H9 (cell line): ENCODE measurements at regions not wholly inside any gene's neighbourhood (a gene's known extent, or its start where the extent isn't known, plus 50 kb on each side); places are given as distances from the start of the nearest gene placed in this dataset.

Experiments used
- DNase-seq: peaks from one replicate; pipeline ENCODE4 v3.0.0-alpha.2; 2017
- H2AFZ ChIP-seq: one replicate; pipeline ENCODE4 v1.6.1; 2013; ENCODE audit warnings: mild to moderate bottlenecking, low read length, control low read depth, moderate library complexity
- H2AK5ac ChIP-seq: 2 replicates; pipeline ENCODE4 v1.6.1; 2013; ENCODE audit warnings: low read length, control low read depth, mixed read lengths; ENCODE audit not compliant: insufficient read length
- H2BK120ac ChIP-seq: one replicate; pipeline ENCODE4 v1.6.1; 2013; ENCODE audit warnings: low read depth, mild to moderate bottlenecking, low read length, control low read depth, inconsistent platforms; ENCODE audit not compliant: poor library complexity, severe bottlenecking
- H2BK12ac ChIP-seq: 2 replicates; pipeline ENCODE4 v1.6.1; 2013; ENCODE audit warnings: low read length, control low read depth, mixed read lengths, low read depth; ENCODE audit not compliant: insufficient read length
- H2BK15ac ChIP-seq: 2 replicates; pipeline ENCODE4 v1.6.1; 2013; ENCODE audit warnings: low read depth, low read length, control low read depth
- H2BK20ac ChIP-seq: one replicate; pipeline ENCODE4 v1.6.1; 2013; ENCODE audit warnings: low read depth, mild to moderate bottlenecking, low read length, control low read depth, inconsistent platforms; ENCODE audit not compliant: poor library complexity, severe bottlenecking
- H2BK5ac ChIP-seq: 2 replicates; pipeline ENCODE4 v1.6.1; 2013; ENCODE audit warnings: low read length, control low read depth, mixed read lengths; ENCODE audit not compliant: insufficient read length
- H3K14ac ChIP-seq: 2 replicates; pipeline ENCODE4 v1.6.1; 2013; ENCODE audit warnings: low read length, control low read depth; ENCODE audit not compliant: insufficient read depth
- H3K18ac ChIP-seq: 2 replicates; pipeline ENCODE4 v1.6.1; 2013; ENCODE audit warnings: low read depth, mild to moderate bottlenecking, mixed read lengths, low read length, control low read depth; ENCODE audit not compliant: insufficient read length
- H3K23ac ChIP-seq: 2 replicates; pipeline ENCODE4 v1.6.1; 2013; ENCODE audit warnings: low read length, control low read depth, mixed read lengths, low read depth; ENCODE audit not compliant: insufficient read length
- H3K23me2 ChIP-seq: 2 replicates; pipeline ENCODE4 v1.6.1; 2013; ENCODE audit warnings: low read depth, mild to moderate bottlenecking, mixed read lengths, low read length, control low read depth; ENCODE audit not compliant: insufficient read length, poor library complexity, severe bottlenecking
- H3K27ac ChIP-seq: 2 replicates; pipeline ENCODE4 v1.5.1; 2013; ENCODE audit warnings: low read length, control low read depth, mixed read lengths, low read depth; ENCODE audit not compliant: insufficient read length
- H3K27me3 ChIP-seq: 2 replicates; pipeline ENCODE4 v1.6.1; 2013; ENCODE audit warnings: low read length, control low read depth, inconsistent platforms; ENCODE audit not compliant: insufficient read depth
- H3K4ac ChIP-seq: 2 replicates; pipeline ENCODE4 v1.6.1; 2013; ENCODE audit warnings: low read depth, mild to moderate bottlenecking, control low read depth, inconsistent platforms, low read length, moderate library complexity
- H3K4me1 ChIP-seq: 2 replicates; pipeline ENCODE4 v1.6.1; 2013; ENCODE audit warnings: low read length, control low read depth, inconsistent platforms; ENCODE audit not compliant: insufficient read depth
- H3K4me2 ChIP-seq: 2 replicates; pipeline ENCODE4 v1.6.1; 2013; ENCODE audit warnings: low read length, control low read depth, mixed read lengths; ENCODE audit not compliant: insufficient read length, insufficient read depth
- H3K56ac ChIP-seq: 2 replicates; pipeline ENCODE4 v1.6.1; 2013; ENCODE audit warnings: low read depth, mild to moderate bottlenecking, mixed read lengths, low read length, control low read depth; ENCODE audit not compliant: insufficient read length
- H3K79me1 ChIP-seq: 2 replicates; pipeline ENCODE4 v1.6.1; 2013; ENCODE audit warnings: low read depth, mild to moderate bottlenecking, moderate library complexity, low read length, control low read depth, inconsistent platforms; ENCODE audit not compliant: insufficient read depth, poor library complexity, severe bottlenecking
- H3K79me2 ChIP-seq: 2 replicates; pipeline ENCODE4 v1.6.1; 2013; ENCODE audit warnings: low read length, control low read depth, inconsistent platforms; ENCODE audit not compliant: insufficient read depth
- H3K9ac ChIP-seq: 2 replicates; pipeline ENCODE4 v1.6.1; 2013; ENCODE audit warnings: low read length, control low read depth, mixed read lengths; ENCODE audit not compliant: insufficient read length; ENCODE audit errors: extremely low read depth
- H3K9me3 ChIP-seq: one replicate; pipeline ENCODE4 v1.6.1; 2013; ENCODE audit warnings: low read depth, low read length, inconsistent platforms; ENCODE audit not compliant: control insufficient read depth
- H3T11ph ChIP-seq: one replicate; pipeline ENCODE4 v1.6.1; 2013; ENCODE audit warnings: mild to moderate bottlenecking, low read length, control low read depth, inconsistent platforms
- H4K20me1 ChIP-seq: one replicate; pipeline ENCODE4 v1.6.1; 2013; ENCODE audit not compliant: control insufficient read depth, insufficient read length, insufficient read depth
- H4K5ac ChIP-seq: 2 replicates; pipeline ENCODE4 v1.6.1; 2013; ENCODE audit warnings: low read depth, mild to moderate bottlenecking, mixed read lengths, low read length, control low read depth; ENCODE audit not compliant: insufficient read length
- H4K8ac ChIP-seq: replicated peaks from 2 replicates; pipeline ENCODE4 v1.6.1; 2013; ENCODE audit warnings: low read length, control low read depth, mixed read lengths, low read depth; ENCODE audit not compliant: insufficient read length
- H4K91ac ChIP-seq: 2 replicates; pipeline ENCODE4 v1.6.1; 2013; ENCODE audit warnings: low read depth, mild to moderate bottlenecking, moderate library complexity, mixed read lengths, low read length, control low read depth; ENCODE audit not compliant: insufficient read length
- H3K27ac Mint-ChIP-seq, 3 experiments: 2 replicates in 2 of 3; 3 replicates in 1 of 3; pipeline ENCODE4 v1.8.0; 2020 to 2021; ENCODE audit warnings: mixed read lengths in 3 of 3, mild to moderate bottlenecking in 1 of 3, moderate library complexity in 1 of 3
- H3K27me3 Mint-ChIP-seq: 2 replicates; pipeline ENCODE4 v1.8.0; 2021; ENCODE audit warnings: low read depth, mild to moderate bottlenecking, moderate library complexity, mixed read lengths
- H3K36me3 Mint-ChIP-seq, 3 experiments: 2 replicates in 2 of 3; 3 replicates in 1 of 3; pipeline ENCODE4 v1.8.0; 2020 to 2021; ENCODE audit warnings: low read depth in 3 of 3, mixed read lengths in 3 of 3; ENCODE audit not compliant: insufficient read depth in 1 of 3
- H3K4me1 Mint-ChIP-seq, 2 experiments: 2 replicates each; pipeline ENCODE4 v1.8.0; 2020; ENCODE audit warnings: mixed read lengths in 2 of 2
- H3K4me3 Mint-ChIP-seq, 2 experiments: 2 replicates in 1 of 2; 3 replicates in 1 of 2; pipeline ENCODE4 v1.8.0; 2020 to 2021; ENCODE audit warnings: mild to moderate bottlenecking in 2 of 2, mixed read lengths in 2 of 2, moderate library complexity in 1 of 2
- H3K9me3 Mint-ChIP-seq, 2 experiments: 2 replicates in 1 of 2; 3 replicates in 1 of 2; pipeline ENCODE4 v1.8.0; 2020; ENCODE audit warnings: mild to moderate bottlenecking in 2 of 2, mixed read lengths in 2 of 2, moderate library complexity in 1 of 2
- CTCF ChIP-seq: fragments of 200-600 bp; sonication (generic); conservative IDR thresholded peaks from 3 replicates; pipeline ENCODE4 v1.8.0; 2021; ENCODE audit warnings: antibody characterized with exemption, mild to moderate bottlenecking
- WGBS: extraction: QIAGEN DNeasy Blood & Tissue Kit; methylation state at CpG from one replicate; pipeline ENCODE4 v1.1.7; 2013; ENCODE audit warnings: missing lambda C conversion rate, low lambda C conversion rate, mixed read lengths; ENCODE audit not compliant: insufficient read length; ENCODE audit errors: extremely low coverage; 5-methylcytosine and 5-hydroxymethylcytosine counted together

GRCh38 chr19:29293736-29294342 lies 80.9 kb upstream of the UQCRFS1 start:
- Histone ChIP-seq H3K56ac (no peak overlapping the region), H2BK5ac (no peak overlapping the region), H2BK12ac (no peak overlapping the region), H4K20me1 (no peaks in the 10 kb centered on the region), H2AK5ac (no peak overlapping the region), H4K8ac (no peak overlapping the region), H3K27ac (no peak overlapping the region), H3K79me1 (no peaks in the 10 kb centered on the region), H2BK15ac (no peak overlapping the region), H3K9ac (no peak overlapping the region), H3K27me3 (no peaks in the 10 kb centered on the region), H3K23me2 (no peaks in the 10 kb centered on the region), H3K79me2 (no peaks in the 10 kb centered on the region), H2BK20ac (no peak overlapping the region), H3K4me1 (no peaks in the 10 kb centered on the region), H4K91ac (no peak overlapping the region), H3K9me3 (no peaks in the 10 kb centered on the region), H3T11ph (no peak overlapping the region), H3K23ac (no peak overlapping the region), H3K4me2 (no peak overlapping the region), H4K5ac (no peak overlapping the region), H3K14ac (no peak overlapping the region), H3K4ac (no peak overlapping the region), H2AFZ (no peak overlapping the region), H3K18ac (no peak overlapping the region), H2BK120ac (no peak overlapping the region)
- no peak for DNase-seq
- no peaks in the 10 kb centered on the region; a peak in 1 of 7 replicates for H3K36me3 Mint-ChIP-seq
- H3K9me3 Mint-ChIP-seq = no peaks in the 10 kb centered on the region
- H3K27ac Mint-ChIP-seq = no peak overlapping the region; a peak in 2 of 7 replicates
- no peak overlapping the region for H3K4me3 Mint-ChIP-seq
- WGBS = no CpG with 5 or more reads among the region's 7 CpGs
- H3K4me1 Mint-ChIP-seq = peaks cover 9 to 11% of the 10 kb centered on the region in 2 experiments
- peaks cover 16% of the 10 kb centered on the region for H3K27me3 Mint-ChIP-seq
- TF ChIP-seq CTCF = no peak
